ENCODE measurements at regions not wholly inside any gene's neighbourhood (a gene's known extent, or its start where the extent isn't known, plus 50 kb on each side); places are given as distances from the start of the nearest gene placed in this dataset.

DNA sequence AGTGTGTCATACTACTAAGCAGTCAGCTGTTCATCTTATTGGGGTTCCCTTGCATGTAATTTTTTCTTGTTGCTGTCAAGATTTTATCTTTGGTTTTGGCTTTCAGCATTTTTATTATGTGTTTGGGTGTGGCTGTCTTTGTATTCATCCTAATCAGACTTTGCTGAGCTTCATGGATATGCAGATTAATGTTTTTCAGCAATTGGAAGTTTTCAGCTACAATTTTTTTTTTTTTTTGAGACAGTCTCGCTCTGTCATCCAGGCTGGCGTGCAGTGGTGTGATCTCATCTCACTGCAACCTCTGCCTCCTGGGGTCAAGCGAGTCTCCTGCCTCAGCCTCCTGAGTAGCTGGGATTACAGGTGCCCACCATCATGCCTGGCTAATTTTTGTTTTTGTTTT is 108.8 kb downstream of the BARX1 start:
- no peak overlapping the region for H3K27ac ChIP-seq (ENCODE audit: extremely low read depth, low read depth, low read length)
- no peaks in the 10 kb centered on the region for H3K27me3 ChIP-seq (ENCODE audit: control insufficient read depth in 2 of 2, insufficient read depth in 2 of 2, low read length in 2 of 2)
- no peaks in the 10 kb centered on the region for H3K4me1 ChIP-seq (replicated peaks in 1 of 2; ENCODE audit: control insufficient read depth in 2 of 2, insufficient read depth in 2 of 2, low read length in 2 of 2)
- DNase-seq (ENCODE audit: extremely low read depth in 1 of 4, low spot score in 3 of 4) (no peak), ATAC-seq (no peak), FAIRE-seq (no peak)
- intact Hi-C loops (cut with micrococcal nuclease) = no loop called here
- in situ Hi-C loops (cut with MboI) = no loop called here
- H4K20me1 ChIP-seq (replicated peaks; ENCODE audit: control insufficient read depth, insufficient read depth, low read length) = no peaks in the 10 kb centered on the region
- ChIA-PET POLR2A (no interaction called here), CTCF (ENCODE audit: low intra/inter-chr PET ratio) (no interaction called here)
- no peak overlapping the region for H3K9ac ChIP-seq (ENCODE audit: insufficient read depth in 1 of 2, low read depth in 2 of 2, low read length in 2 of 2)
- H3K9me1 ChIP-seq (ENCODE audit: control insufficient read depth, insufficient read depth, low read length) = no peaks in the 10 kb centered on the region
- WGBS (ENCODE audit: insufficient coverage, low coverage, missing lambda C conversion rate) = 3% methylated on average over 3 of the region's 3 CpGs
- H3K79me2 ChIP-seq (ENCODE audit: control insufficient read depth, insufficient read depth, low read length) = no peaks in the 10 kb centered on the region
- no peak overlapping the region for H3K4me2 ChIP-seq (ENCODE audit: insufficient read depth, low read length)
- H3K9me3 ChIP-seq (replicated peaks; ENCODE audit: control insufficient read depth, insufficient read depth, low read depth, low read length) = no peaks in the 10 kb centered on the region
- no peak overlapping the region for H2AFZ ChIP-seq (ENCODE audit: low read depth, low read length)
- BruUV-seq (replicated peaks) = no TSS peak
- H3K36me3 ChIP-seq (ENCODE audit: control insufficient read depth, insufficient read depth, low read length) = no peaks in the 10 kb centered on the region
- TF ChIP-seq ZNF583 (CRISPR knock-in tag; IDR thresholded peaks at IDR 0.05) (no peak), LCOR (CRISPR knock-in tag; IDR thresholded peaks at IDR 0.05) (no peak)
- no peak overlapping the region for H3K4me3 ChIP-seq

DNA sequence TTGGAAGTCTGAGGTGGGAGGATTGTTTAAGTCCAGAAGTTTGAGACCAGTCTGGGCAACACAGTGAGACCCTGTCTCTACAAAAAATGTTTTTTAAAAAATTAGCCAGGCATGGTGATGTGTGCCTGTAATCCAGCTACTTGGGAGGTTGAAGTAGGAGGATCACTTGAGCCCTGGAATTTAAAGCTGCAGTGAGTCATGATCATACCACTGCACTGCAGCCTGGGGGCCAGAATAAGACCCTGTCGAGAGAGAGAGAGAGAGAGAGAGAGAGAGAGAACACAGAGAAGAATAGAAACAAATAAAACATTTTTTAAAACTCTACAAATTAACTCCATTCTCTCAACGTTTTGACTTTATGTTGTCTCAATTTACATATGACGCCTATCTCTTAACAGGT is 111.8 kb downstream of the BARX1 start:
- no peaks in the 10 kb centered on the region for H3K27me3 ChIP-seq (ENCODE audit: control insufficient read depth in 2 of 2, insufficient read depth in 2 of 2, low read length in 2 of 2)
- no peak for TF ChIP-seq DACH1 (IDR thresholded peaks at IDR 0.05; ENCODE audit: partially characterized antibody)
- TF ChIP-seq, protein P1, sequence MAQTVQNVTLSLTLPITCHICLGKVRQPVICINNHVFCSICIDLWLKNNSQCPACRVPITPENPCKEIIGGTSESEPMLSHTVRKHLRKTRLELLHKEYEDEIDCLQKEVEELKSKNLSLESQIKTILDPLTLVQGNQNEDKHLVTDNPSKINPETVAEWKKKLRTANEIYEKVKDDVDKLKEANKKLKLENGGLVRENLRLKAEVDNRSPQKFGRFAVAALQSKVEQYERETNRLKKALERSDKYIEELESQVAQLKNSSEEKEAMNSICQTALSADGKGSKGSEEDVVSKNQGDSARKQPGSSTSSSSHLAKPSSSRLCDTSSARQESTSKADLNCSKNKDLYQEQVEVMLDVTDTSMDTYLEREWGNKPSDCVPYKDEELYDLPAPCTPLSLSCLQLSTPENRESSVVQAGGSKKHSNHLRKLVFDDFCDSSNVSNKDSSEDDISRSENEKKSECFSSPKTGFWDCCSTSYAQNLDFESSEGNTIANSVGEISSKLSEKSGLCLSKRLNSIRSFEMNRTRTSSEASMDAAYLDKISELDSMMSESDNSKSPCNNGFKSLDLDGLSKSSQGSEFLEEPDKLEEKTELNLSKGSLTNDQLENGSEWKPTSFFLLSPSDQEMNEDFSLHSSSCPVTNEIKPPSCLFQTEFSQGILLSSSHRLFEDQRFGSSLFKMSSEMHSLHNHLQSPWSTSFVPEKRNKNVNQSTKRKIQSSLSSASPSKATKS (CRISPR knock-in tag; IDR thresholded peaks at IDR 0.05) = no peak
- TF ChIP-seq ZNF79 (CRISPR knock-in tag; IDR thresholded peaks at IDR 0.05; ENCODE audit: low read depth) = no peak
- no peak for TF ChIP-seq ZNF584 (CRISPR knock-in tag; IDR thresholded peaks at IDR 0.05; ENCODE audit: low read depth)
- no peak for TF ChIP-seq MXI1 (IDR thresholded peaks at IDR 0.05; ENCODE audit: low read depth, low read length)
- no peak for TF ChIP-seq MIER1 (IDR thresholded peaks at IDR 0.05; ENCODE audit: low read depth)
- no peak for TF ChIP-seq NCOA6 (IDR thresholded peaks at IDR 0.05)
- TF ChIP-seq KAT7 (CRISPR knock-in tag; IDR thresholded peaks at IDR 0.05; ENCODE audit: borderline replicate concordance) = no peak
- TF ChIP-seq ZNF274 (IDR thresholded peaks at IDR 0.05; ENCODE audit: borderline replicate concordance, low read depth, low read length) = no peak
- no TSS peak for BruUV-seq (replicated peaks)
- 0% methylated on average over 3 of the region's 3 CpGs for WGBS (ENCODE audit: insufficient coverage, low coverage, missing lambda C conversion rate)
- ChIA-PET CTCF (ENCODE audit: low intra/inter-chr PET ratio) (no interaction called here), POLR2A (interaction anchor here (0.6 kb wide), 1 partner anchor 29 kb away, joined by 3 read pairs; no protein-coding TSS in a partner anchor)
- no peaks in the 10 kb centered on the region for H3K9me3 ChIP-seq (replicated peaks; ENCODE audit: control insufficient read depth, insufficient read depth, low read depth, low read length)
- no peak overlapping the region for H3K27ac ChIP-seq (ENCODE audit: extremely low read depth, low read depth, low read length)
- H4K20me1 ChIP-seq (replicated peaks; ENCODE audit: control insufficient read depth, insufficient read depth, low read length) = no peaks in the 10 kb centered on the region
- H3K79me2 ChIP-seq (ENCODE audit: control insufficient read depth, insufficient read depth, low read length) = no peaks in the 10 kb centered on the region
- no peaks in the 10 kb centered on the region for H3K9me1 ChIP-seq (ENCODE audit: control insufficient read depth, insufficient read depth, low read length)
- intact Hi-C loops (cut with micrococcal nuclease) (no loop called here), in situ Hi-C loops (cut with MboI) (no loop called here)
- H3K9ac ChIP-seq (ENCODE audit: insufficient read depth in 1 of 2, low read depth in 2 of 2, low read length in 2 of 2) = no peak overlapping the region
- ATAC-seq = no peak
- no peak overlapping the region for H2AFZ ChIP-seq (ENCODE audit: low read depth, low read length)
- DNase-seq (ENCODE audit: extremely low read depth in 1 of 4, low spot score in 3 of 4) = no peak
- no peaks in the 10 kb centered on the region for H3K4me1 ChIP-seq (replicated peaks in 1 of 2; ENCODE audit: control insufficient read depth in 2 of 2, insufficient read depth in 2 of 2, low read length in 2 of 2)
- no peak for FAIRE-seq
- H3K4me2 ChIP-seq (ENCODE audit: insufficient read depth, low read length) = no peak overlapping the region
- H3K36me3 ChIP-seq (ENCODE audit: control insufficient read depth, insufficient read depth, low read length) = no peaks in the 10 kb centered on the region
- no peak overlapping the region for H3K4me3 ChIP-seq
